Activated T-cell treated with anti-CD3 and anti-CD28 coated beads for 24 hours (primary cell): ENCODE measurements at regions not wholly inside any gene's neighbourhood (a gene's known extent, or its start where the extent isn't known, plus 50 kb on each side); places are given as distances from the start of the nearest gene placed in this dataset.

Source experiments
- DNase-seq: peaks from one replicate; pipeline ENCODE4 v3.0.0-alpha.2; 2020; ENCODE audit warnings: low read depth

- DNase-seq = no peak
These were observed 278.9 kb downstream of the NPHP4 start for GRCh38 chr1:5713101-5714010.

DNA sequence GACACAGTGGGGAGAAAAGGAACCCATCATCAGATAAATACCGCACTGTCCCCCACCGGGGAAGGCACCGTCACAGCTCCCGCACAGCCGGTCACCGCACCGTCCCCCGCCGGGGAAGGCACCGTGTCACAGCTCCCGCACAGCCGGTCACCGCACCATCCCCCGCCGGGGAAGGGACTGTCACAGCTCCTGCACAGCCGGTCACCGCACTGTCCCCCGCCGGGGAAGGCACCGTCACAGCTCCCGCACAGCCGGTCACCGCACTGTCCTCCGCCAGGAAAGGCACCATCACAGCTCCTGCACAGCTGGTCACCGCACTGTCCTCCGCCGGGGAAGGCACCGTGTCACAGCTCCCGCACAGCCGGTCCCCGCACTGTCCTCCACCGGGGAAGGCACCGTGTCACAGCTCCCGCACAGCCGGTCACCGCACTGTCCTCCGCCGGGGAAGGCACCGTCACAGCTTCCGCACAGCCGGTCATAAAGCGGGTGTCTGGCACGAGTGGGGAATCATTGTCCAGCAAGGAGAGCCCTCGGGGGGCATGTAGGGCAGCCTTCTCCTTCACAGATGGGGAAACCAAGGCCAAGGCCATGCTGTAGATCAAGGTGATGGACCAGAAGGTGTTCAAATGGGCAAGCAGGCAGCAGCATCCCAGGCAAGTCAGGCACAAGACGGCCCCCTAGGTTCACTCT is 280.1 kb downstream of the NPHP4 start:
- DNase-seq = no peak

DNA sequence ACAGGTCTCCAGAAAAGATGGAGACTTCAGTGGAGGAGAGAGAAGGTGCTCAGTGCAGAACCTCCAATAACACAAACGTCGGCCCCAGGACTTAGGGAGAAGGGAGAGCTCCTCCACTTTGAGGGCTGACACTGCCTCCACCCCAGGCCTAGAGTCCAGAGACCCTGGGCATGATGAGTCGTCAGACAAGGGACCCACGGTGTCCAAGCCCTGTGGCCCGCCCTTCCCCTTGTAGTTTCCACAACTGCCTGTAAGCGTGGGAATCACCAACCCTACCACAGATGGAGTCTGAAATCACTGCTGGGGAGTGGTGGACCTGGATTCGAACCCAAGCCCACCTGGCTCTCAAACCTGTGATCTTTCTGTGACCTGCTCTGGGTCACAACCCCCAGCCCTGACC is 281.1 kb downstream of the NPHP4 start:
- DNase-seq = no peak

GRCh38 chr1:5709976-5710375 is 282.2 kb downstream of the NPHP4 start:
- no peak for DNase-seq

DNA sequence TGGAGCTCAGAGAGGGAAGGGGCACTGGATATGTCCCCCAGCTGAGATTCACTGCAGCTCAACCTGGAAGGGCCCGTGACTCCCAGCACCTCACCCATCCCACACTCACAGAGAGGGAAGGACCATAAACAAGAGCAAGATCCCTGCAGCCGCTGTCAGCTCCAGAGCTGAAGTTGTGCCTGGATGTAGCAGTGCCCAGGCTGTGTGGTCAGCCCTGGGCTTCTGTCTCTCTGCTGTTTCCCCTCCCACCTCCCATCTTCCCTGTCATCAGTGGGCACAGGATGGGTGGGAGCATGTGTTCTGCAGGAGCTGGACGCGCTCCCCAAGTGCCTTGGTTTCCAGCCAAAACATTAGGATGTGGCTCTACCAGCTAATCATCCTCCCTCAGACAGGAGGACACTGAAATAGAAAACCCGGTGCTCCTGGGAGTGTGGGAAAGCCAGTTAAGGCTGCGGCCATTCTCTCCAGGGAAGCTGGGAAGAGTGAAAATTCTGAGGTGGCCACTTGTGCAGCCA is 282.7 kb downstream of the NPHP4 start:
- no peak for DNase-seq

GRCh38 chr1:5708346-5709245 is 283.6 kb downstream of the NPHP4 start:
- no peak for DNase-seq

DNA sequence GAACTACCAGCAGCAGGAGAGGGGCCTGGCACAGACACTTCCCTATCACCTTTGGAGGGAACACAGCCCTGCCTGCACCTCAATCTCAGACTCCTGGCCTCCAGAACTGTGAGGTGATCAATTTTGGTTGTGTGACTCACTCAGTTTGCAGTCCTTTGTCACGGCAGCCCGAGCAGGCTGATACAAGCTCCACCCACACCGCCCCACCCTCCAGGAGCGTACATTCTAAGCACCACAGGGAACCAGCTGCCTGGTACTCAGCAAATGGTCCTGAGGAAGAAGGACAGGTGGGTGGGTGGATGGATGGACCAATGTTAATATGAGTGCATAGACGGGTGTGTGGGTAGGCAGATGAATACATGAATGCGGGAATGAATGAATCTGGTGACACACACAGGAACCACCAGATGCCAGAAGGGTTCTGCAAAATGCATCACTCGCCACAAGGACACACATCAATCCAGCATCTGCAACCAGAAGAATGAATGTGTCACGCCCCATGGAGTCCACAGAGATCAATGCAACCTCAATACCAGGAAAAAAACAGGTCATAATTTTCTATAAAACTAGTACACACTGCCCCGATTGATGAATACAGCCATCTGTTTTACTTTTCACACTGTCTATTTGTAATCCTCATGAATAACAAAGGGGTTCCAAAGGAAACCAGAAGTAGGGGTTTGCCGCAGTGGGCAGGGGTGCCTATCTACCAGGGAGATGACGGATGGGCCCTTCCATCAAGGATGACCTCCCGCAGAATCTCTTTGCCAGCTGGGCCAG is 284.5 kb downstream of the NPHP4 start:
- DNase-seq = no peak

GRCh38 chr1:5706239-5706638 is 286.0 kb downstream of the NPHP4 start:
- no peak for DNase-seq

DNA sequence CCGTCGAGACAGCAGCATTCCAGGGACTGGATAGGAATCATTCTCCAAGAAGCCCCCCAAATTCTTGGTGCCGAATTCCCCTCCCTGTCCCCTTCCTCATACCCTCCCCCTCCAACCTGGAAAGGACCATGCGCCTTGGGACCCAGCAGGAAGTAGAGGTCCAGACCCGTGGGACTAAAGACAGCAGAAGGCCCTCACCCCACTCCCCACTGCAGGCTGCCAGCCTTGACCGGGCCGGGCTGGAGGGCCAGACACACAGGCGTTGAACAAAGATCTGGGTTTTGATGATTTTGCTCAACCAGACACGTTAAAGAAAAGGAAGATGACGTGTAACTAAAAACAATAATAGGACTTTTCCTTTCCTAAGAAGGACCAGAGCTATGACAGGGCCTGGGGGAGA is 286.5 kb downstream of the NPHP4 start:
- no peak for DNase-seq

- no peak for DNase-seq
These were observed 287.4 kb downstream of the NPHP4 start for GRCh38 chr1:5704561-5705514.

GRCh38 chr1:5701642-5702041 is 290.6 kb downstream of the NPHP4 start:
- DNase-seq = no peak

GRCh38 chr1:5693568-5693967 is 298.7 kb downstream of the NPHP4 start:
- DNase-seq = no peak

GRCh38 chr1:5692664-5693063 is 299.6 kb downstream of the NPHP4 start:
- DNase-seq = no peak

DNA sequence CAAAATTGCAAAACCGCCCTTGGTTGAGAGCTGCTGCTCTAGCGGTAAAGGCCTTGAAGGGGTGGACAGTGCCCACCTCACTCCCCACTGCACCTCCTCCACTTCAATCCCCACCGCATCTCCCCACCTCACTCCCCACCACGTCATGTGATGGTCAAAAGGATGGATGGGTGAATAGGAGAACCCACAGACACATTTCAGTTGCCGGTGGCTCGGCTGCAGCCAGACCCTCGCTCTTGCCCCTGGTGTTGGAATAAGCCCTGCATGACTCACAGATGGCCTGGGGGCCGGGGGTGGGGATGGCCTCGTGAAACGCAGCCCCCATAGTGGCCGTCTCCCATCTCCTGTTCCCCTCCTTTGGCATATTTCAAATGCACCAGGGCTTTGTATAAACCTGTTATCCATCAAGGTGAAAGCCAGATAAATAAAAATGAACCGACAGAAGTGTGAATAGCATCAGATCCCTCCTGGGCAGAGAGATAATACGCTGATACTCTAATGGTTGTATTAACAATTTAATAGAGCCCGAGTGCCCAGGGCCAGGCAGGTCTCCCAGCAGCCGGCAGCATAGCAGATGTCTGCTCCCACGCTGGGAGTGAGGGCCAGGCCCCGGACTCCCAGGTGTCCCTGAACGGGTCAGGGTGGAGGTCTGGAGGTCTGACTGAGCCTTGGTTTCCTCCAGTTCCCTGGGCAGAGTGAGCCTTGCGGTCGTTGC is 300.3 kb downstream of the NPHP4 start:
- DNase-seq = no peak

GRCh38 chr1:5690898-5691297 is 301.3 kb downstream of the NPHP4 start:
- DNase-seq = no peak

- DNase-seq = no peak
These were observed 301.9 kb downstream of the NPHP4 start for GRCh38 chr1:5690291-5690690.

GRCh38 chr1:5688081-5689077 is 303.8 kb downstream of the NPHP4 start:
- no peak for DNase-seq
